MM.1S (cell line): ENCODE measurements at regions not wholly inside any gene's neighbourhood (a gene's known extent, or its start where the extent isn't known, plus 50 kb on each side); places are given as distances from the start of the nearest gene placed in this dataset.
"Not testable (repeated sequence)": the region's sequence is repeated elsewhere in the genome, so short reads cannot be mapped to it uniquely, and the experiment has no call there.

Experiments used
- DNase-seq: peaks from one replicate; pipeline ENCODE4 v3.0.0-alpha.2; 2015
- H2AFZ ChIP-seq: fragments of 300-600 bp; sonication (generic); 2 replicates; pipeline ENCODE4 v1.6.0; 2016; ENCODE audit warnings: antibody characterized with exemption, low read length
- H3F3A ChIP-seq: fragments of 300-600 bp; sonication (generic); 2 replicates; pipeline ENCODE4 v1.6.1; 2016; ENCODE audit warnings: mild to moderate bottlenecking, antibody characterized with exemption, low read length, moderate library complexity, mixed read lengths; ENCODE audit not compliant: insufficient read depth
- H3K27ac ChIP-seq: fragments of 300-600 bp; sonication (generic); 2 replicates; pipeline ENCODE4 v1.5.1; 2016; ENCODE audit warnings: mild to moderate bottlenecking, low read length
- H3K27me3 ChIP-seq: fragments of 300-600 bp; sonication (generic); replicated peaks from 2 replicates; pipeline ENCODE4 v1.6.0; 2016; ENCODE audit warnings: low read length; ENCODE audit not compliant: insufficient read depth
- H3K36me3 ChIP-seq: fragments of 300-600 bp; sonication (generic); replicated peaks from 2 replicates; pipeline ENCODE4 v1.6.1; 2016; ENCODE audit warnings: mild to moderate bottlenecking, low read length, mixed read lengths; ENCODE audit not compliant: insufficient read depth
- H3K4me1 ChIP-seq: fragments of 300-600 bp; sonication (generic); 2 replicates; pipeline ENCODE4 v1.6.1; 2016; ENCODE audit warnings: low read length, mixed read lengths
- H3K4me2 ChIP-seq: fragments of 300-600 bp; sonication (generic); 2 replicates; pipeline ENCODE4 v1.6.0; 2016; ENCODE audit warnings: low read depth, low read length
- H3K4me3 ChIP-seq: fragments of 300-600 bp; sonication (generic); 2 replicates; pipeline ENCODE4 v1.5.1; 2016; ENCODE audit warnings: low read length, mixed read lengths
- H3K79me2 ChIP-seq: fragments of 300-600 bp; sonication (generic); 2 replicates; pipeline ENCODE4 v1.6.1; 2016; ENCODE audit warnings: mixed run types, low read length, mixed read lengths
- H3K9ac ChIP-seq: fragments of 300-600 bp; sonication (generic); 2 replicates; pipeline ENCODE4 v1.6.1; 2016; ENCODE audit warnings: low read length, mixed read lengths
- H3K9me2 ChIP-seq: fragments of 300-600 bp; sonication (generic); replicated peaks from 2 replicates; pipeline ENCODE4 v1.6.1; 2016; ENCODE audit warnings: mild to moderate bottlenecking, low read length, mixed read lengths; ENCODE audit not compliant: insufficient read depth
- H3K9me3 ChIP-seq: fragments of 300-600 bp; sonication (generic); replicated peaks from 2 replicates; pipeline ENCODE4 v1.6.1; 2016; ENCODE audit warnings: mild to moderate bottlenecking, low read length, mixed read lengths; ENCODE audit not compliant: insufficient read depth
- H4K20me1 ChIP-seq: fragments of 300-600 bp; sonication (generic); 2 replicates; pipeline ENCODE4 v1.6.1; 2016; ENCODE audit warnings: mild to moderate bottlenecking, low read length, moderate library complexity, mixed read lengths; ENCODE audit not compliant: insufficient read depth
- EZH2 ChIP-seq: fragments of 300-600 bp; sonication (generic); optimal IDR thresholded peaks from 2 replicates; pipeline ENCODE3; 2017; ENCODE audit warnings: low read depth, mild to moderate bottlenecking, antibody characterized with exemption, low read length, mixed read lengths
- EZH2phosphoT487 ChIP-seq: fragments of 300-600 bp; sonication (generic); IDR thresholded peaks from 2 replicates; pipeline ENCODE4 v1.6.1; 2018; ENCODE audit warnings: antibody characterized with exemption, low read length
- TF ChIP-seq, protein P1 (sequence below): fragments of 300-600 bp; sonication (generic); IDR thresholded peaks from 2 replicates; pipeline ENCODE4 v1.5.1; 2016; ENCODE audit warnings: antibody characterized with exemption, low read length, mixed read lengths

- Histone ChIP-seq H3K27me3 (no peaks in the 10 kb centered on the region), H3F3A (no peaks in the 10 kb centered on the region), H3K9me3 (no peaks in the 10 kb centered on the region), H2AFZ (no peak overlapping the region), H3K36me3 (no peaks in the 10 kb centered on the region), H3K4me3 (no peak overlapping the region), H3K79me2 (no peaks in the 10 kb centered on the region), H3K4me1 (peaks cover 4% of the 10 kb centered on the region; the same call in 1 of the 2 replicates), H3K27ac (no peak overlapping the region), H3K4me2 (no peak overlapping the region), H3K9me2 (no peaks in the 10 kb centered on the region), H4K20me1 (no peaks in the 10 kb centered on the region), H3K9ac (no peak overlapping the region)
- DNase-seq = no peak
- no peak for TF ChIP-seq EZH2phosphoT487
- no peak for TF ChIP-seq EZH2
Measured at GRCh38 chr12:9327320-9327719, 119.1 kb upstream of the PZP start.

DNA sequence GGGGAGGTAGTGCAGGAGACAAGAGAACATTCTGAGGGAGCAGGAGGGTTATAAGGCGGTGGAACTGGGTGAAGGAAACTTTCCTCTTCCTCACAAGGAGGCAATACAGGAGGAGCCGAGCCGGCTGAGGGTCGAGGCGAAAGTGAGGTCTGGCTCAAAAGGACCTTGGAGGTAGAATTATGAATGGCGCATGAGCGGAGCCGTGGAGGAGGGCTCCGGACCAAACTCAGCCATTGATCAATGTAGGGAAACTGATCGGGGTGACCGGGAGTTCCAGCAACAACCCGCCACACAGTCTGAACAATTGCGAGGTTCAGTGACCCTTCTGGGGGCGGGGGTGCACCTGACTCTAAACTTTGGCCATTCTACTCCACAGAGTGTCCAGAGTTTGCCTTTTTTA lies 118.7 kb upstream of the PZP start:
- not testable (repeated sequence) for H3K9ac ChIP-seq, H3K79me2 ChIP-seq, H3F3A ChIP-seq, H3K4me1 ChIP-seq, H3K9me3 ChIP-seq, H3K4me3 ChIP-seq, DNase-seq, H2AFZ ChIP-seq, H3K4me2 ChIP-seq, H3K36me3 ChIP-seq, H4K20me1 ChIP-seq, H3K9me2 ChIP-seq, H3K27me3 ChIP-seq, H3K27ac ChIP-seq

DNA sequence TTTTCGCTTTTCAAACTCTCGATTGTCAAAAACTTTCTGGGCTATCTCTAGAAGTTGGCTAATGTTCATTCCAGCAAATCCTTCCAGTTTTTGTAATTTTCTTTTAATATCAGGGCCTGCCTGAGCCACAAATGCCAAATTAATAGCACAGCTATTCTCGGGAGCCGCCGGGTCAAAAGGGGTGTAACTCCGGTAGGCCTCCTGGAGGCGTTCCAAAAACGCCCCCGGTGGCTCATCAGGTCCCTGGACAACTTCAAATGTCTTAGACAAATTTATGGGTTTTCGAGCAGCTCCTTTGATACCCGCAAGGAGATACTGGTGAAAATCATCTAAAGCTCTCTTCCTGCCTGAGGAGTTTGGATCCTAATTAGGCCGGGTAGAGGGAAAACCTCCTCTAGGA lies 117.9 kb upstream of the PZP start:
- Histone ChIP-seq H3K9me2 (no peaks in the 10 kb centered on the region), H3K27me3 (no peaks in the 10 kb centered on the region), H3K4me3 (no peak overlapping the region), H3K9ac (no peak overlapping the region), H3F3A (no peaks in the 10 kb centered on the region), H3K9me3 (no peaks in the 10 kb centered on the region), H3K4me1 (no peaks in the 10 kb centered on the region), H4K20me1 (no peaks in the 10 kb centered on the region), H3K4me2 (no peak overlapping the region), H2AFZ (no peak overlapping the region), H3K36me3 (no peaks in the 10 kb centered on the region), H3K79me2 (no peaks in the 10 kb centered on the region), H3K27ac (no peak overlapping the region)
- TF ChIP-seq, protein P1, sequence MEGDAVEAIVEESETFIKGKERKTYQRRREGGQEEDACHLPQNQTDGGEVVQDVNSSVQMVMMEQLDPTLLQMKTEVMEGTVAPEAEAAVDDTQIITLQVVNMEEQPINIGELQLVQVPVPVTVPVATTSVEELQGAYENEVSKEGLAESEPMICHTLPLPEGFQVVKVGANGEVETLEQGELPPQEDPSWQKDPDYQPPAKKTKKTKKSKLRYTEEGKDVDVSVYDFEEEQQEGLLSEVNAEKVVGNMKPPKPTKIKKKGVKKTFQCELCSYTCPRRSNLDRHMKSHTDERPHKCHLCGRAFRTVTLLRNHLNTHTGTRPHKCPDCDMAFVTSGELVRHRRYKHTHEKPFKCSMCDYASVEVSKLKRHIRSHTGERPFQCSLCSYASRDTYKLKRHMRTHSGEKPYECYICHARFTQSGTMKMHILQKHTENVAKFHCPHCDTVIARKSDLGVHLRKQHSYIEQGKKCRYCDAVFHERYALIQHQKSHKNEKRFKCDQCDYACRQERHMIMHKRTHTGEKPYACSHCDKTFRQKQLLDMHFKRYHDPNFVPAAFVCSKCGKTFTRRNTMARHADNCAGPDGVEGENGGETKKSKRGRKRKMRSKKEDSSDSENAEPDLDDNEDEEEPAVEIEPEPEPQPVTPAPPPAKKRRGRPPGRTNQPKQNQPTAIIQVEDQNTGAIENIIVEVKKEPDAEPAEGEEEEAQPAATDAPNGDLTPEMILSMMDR = no peak
- TF ChIP-seq EZH2phosphoT487 (no peak), EZH2 (no peak)
- DNase-seq = no peak

GRCh38 chr12:9325471-9325870 lies 117.3 kb upstream of the PZP start:
- DNase-seq = no peak
- Histone ChIP-seq H3K9me2 (no peaks in the 10 kb centered on the region), H3K9me3 (no peaks in the 10 kb centered on the region), H3K4me2 (no peak overlapping the region), H3K4me1 (no peaks in the 10 kb centered on the region), H3K27me3 (no peaks in the 10 kb centered on the region), H4K20me1 (no peaks in the 10 kb centered on the region), H3F3A (no peaks in the 10 kb centered on the region), H3K4me3 (no peak overlapping the region), H3K9ac (no peak overlapping the region), H3K79me2 (no peaks in the 10 kb centered on the region), H3K36me3 (no peaks in the 10 kb centered on the region), H2AFZ (no peak overlapping the region), H3K27ac (no peak overlapping the region)
- no peak for TF ChIP-seq EZH2
- TF ChIP-seq EZH2phosphoT487 = no peak
- TF ChIP-seq, protein P1 = no peak
